NCI-H510A treated with DMSO at 0.1 percent for 48 hours (cell line): ENCODE measurements at regions not wholly inside any gene's neighbourhood (a gene's known extent, or its start where the extent isn't known, plus 50 kb on each side); places are given as distances from the start of the nearest gene placed in this dataset.

Experiments
- DNase-seq: peaks from one replicate; lab custom pipeline; 2025; lab: John Stamatoyannopoulos, UW

DNA sequence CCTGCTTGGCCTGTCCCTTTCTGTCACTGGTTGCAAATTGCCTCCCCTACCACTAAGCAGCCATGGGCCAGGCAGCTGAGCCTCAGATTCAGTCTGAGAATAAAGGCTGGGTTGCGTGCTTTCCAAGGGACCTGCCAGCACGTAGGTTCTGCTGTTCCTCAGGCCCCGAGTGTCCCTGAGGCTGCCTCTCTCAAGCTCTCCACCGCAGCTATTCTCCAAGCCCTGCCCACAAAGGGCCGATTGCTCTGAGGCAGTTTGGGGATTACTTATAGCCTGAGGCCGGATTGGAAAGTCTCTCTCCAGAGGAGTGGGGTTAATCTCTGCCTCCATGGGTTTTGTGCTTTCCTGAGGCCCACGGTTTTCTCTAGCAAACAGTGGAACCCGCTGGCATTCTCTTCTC, 590.7 kb downstream of the BCOR start:
- DNase-seq: no peak

DNA sequence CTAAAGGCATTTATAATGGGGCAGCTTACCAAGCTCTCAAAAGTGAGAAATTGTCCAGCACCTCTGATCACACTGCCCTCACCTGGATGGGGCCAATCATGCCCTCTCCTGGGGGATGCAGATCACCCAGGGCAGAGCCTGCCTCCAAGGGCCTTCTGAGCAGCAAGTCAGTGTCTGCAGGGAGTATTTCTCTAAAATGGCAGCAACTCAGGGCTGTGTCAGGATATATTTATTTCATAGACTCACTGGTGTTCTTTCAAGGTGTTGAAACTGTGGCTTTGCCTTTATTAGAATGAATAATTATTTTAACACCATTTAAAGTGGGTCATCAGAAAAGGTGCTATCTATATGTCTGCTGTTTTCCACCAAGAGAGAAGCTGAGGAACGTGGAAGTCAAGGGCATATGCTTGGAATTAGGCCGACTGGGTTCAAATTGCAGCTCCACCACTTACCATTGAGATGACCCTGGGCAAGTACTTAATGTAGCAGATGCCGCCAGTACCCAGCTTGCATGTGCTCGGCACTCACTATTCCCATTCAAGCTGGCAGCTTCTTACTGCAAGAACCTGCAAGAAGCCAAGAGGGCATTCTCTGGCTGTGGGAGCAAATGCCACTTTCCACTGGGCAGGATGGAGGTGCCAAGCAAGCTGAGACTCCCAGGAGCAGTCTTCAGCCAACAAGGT, 590.0 kb downstream of the BCOR start:
- DNase-seq: no peak

DNA sequence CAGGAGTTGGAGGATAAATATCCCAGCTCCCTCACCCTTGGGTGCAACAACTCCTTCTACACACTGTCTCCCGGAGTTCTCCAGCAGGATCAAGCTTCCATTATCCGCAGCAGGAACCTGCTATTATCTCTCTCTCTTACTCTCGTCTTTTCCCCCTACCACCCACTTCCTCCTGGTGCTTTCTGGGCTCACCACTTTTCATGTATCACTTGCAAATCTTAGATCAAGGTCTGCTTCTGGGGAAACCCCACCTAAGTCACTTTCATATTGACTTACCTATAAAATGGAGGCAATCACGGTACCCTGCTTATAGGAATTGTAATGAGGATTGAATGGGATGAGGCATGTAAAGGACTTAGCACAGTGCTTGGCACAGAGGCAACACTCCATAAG, 589.5 kb downstream of the BCOR start:
- DNase-seq: no peak

DNA sequence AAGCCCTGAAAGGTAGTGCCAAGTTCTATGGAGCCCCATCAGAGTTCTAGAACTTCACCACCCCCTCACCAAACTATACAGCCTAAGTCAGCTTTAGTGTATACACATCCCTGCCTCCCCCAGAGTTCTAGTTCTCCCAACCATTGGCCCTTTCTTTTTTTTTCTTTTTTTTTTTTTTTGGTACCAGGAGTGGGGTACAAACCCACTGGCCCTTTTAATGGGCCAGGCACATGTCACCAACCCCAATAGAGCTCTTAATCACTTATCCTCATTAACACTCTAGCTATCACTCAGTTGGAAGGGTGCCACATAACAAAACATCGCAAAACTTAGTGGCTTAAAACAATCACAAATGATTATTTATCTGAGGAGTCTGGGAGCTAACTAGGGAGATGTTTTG, 588.6 kb downstream of the BCOR start:
- DNase-seq: no peak

DNA sequence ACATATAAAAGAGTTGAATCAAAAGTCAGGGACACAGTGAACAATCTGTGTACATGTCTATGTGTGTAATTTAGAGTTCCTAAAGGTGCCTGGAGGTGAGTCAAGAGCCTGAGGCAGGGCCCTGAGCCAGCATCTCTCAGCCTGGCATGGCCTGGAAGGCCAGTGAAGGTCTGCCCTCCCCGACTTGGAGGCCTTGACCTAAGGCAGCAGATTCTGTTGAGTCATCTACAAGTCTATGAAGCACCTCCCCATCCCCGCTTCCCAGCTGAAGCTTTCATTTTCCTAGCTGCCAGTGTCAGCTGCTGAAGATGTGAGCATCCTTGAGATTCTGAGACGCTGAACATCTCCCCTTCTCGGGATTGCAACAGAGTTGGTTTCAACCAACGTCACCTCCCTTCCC, 583.9 kb downstream of the BCOR start:
- DNase-seq: no peak

DNA sequence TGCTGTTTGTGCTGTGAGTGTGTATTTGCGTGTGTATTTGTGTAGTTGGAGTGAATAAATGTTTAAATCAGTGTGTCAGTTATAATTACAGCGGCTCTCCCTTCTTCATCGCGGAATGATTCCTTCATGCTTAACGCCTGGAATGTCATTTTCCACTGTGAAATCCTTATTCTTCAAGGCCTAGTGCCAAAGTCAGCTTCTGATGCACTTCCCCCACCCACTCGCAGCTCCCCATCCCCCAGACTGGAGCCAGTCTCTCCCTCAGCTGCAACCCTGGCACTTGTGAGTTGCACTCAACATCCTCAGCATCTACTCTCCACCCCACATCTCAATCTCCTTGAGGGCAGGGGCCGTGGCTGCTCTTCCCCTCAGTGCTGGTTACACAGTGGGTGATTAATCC, 583.0 kb downstream of the BCOR start:
- no peak for DNase-seq

DNA sequence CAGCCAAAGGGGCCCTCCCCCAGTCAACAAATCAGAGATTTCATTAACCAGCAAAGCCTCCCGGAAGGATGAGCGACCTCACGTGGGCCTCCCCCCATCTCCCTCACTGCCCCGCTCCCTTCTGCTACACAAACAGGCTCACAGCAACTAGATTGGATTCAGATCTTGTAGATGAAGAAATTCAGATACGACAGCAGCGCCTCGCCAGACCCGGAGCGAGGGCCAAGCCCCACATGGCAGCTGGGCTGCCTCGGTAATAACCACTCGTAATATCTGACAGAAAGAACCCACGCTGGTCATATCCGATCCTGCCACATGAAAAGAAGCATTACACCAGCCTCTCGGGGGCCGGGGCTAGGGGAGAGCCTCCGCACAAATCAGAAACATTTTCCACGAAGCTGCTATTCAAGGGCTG, 581.3 kb downstream of the BCOR start:
- DNase-seq: no peak

DNA sequence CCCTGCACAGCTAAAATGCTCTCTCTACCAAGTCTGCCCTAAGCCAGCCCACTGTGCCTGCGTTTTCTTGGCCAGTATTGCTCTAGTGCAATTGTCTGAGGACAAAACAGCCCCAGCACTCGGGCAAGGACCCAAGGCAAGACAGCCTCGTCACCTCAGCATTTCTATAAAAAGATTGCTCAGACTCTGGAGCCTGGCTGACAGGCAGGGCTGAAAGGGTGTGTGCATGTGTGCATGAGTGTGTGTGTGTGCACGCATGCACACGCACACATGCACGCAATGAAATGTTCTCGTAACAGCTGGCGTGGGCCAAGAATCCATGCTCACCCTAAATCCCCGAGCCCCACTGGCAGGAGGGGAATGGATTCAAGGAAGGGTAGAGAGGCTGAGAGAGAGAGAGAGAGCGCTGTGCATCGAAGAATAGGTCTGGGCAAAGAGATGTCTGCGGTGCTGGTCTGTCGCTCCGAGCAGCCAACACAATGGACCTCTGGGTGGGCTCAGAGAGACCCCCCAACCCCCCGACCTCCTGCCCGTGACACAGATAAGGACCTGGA, 579.2 kb downstream of the BCOR start:
- no peak for DNase-seq

DNA sequence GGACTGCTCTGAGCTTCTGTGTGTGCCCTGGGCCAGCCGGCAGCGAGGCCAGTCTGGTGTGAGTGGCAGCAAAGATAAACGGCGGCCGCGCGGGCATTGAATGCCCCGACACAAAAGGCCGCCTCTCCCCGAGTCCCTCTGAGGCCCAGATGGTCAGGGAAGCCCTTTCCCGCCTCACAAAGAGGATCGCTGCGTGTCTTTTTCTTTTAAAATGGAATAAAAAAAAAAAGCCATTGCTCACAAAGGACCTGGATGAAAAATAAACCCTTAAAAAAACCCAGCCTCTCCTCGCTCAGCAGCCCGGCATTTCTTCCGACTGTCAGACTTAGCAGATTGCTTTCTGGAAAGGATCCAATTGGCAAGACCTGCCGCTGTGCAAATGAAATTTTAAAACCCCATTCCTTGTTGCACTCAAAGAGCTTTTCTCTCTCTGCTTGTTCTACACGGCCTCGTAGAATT, 578.7 kb downstream of the BCOR start:
- DNase-seq: peak; percentile 28

DNA sequence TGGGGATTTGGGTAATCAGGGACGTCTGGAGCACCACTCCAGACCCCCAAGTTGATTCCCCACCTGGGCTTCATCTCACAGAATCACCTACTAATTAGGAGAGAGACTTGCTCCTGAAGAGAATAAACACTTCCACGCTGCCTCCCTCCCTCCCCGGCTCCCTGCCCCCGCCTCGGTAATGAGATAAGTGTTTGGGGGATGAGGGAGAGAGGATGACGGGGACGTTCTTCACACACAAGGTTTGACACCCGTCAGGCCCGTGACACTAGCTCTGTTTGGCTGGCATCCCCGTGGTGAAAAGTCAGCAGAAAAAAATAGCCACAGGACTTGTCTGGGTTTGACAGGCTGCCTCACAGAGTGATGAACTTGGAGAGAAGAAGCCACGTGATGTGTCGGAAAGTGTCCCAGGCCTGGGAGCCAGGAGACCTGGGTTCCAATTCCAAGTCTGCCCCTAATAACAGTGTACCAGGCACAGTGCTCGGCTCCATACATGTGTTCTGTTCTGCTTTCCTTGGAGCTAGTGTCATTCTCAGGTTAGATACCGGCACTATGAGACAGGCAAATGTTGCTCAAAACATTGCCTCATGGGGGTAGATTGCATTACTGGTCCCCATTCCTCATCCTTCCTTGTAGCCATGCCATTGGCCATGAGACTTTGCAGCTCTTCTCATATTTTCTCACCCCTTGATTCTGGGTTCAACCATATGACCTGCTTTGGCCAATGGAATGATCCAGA, 578.0 kb downstream of the BCOR start:
- DNase-seq: no peak

DNA sequence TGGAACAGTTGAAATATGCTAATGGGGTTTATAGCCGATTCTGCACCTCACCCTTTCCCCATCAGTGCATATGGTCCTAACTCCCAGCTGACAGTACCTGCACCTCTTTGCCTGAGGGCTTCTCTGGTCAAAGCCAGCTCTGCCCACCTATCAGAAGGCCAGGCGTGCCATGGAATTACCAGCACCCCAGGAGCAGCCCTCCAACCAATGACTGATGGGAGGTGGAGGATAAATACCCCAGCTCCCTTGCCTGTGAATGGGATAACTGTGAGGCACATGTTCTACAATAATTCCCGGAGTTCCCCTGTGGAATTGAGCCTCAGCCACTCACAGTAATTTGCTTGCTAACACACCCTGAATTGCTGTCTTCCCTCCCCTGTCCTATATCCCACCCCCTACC, 572.0 kb downstream of the BCOR start:
- no peak for DNase-seq

DNA sequence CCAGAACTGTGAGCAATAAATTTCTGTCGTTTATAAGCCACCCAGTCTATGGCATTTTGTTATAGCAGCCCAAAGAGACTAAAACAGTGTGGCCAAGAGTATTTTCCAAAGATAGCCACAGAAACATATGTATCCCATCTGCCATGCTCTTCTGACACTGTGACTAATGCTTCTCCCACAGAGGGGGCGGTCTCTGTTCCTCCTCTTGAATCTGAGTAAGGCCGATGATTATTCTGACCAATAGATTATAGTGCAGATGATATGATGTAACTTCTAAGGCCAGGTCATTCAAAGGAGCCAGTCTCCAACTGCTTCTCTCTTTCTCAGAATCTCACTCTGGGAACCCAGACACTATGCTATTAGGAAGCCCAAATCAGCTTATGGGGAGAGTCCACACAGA, 570.7 kb downstream of the BCOR start:
- DNase-seq: no peak

DNA sequence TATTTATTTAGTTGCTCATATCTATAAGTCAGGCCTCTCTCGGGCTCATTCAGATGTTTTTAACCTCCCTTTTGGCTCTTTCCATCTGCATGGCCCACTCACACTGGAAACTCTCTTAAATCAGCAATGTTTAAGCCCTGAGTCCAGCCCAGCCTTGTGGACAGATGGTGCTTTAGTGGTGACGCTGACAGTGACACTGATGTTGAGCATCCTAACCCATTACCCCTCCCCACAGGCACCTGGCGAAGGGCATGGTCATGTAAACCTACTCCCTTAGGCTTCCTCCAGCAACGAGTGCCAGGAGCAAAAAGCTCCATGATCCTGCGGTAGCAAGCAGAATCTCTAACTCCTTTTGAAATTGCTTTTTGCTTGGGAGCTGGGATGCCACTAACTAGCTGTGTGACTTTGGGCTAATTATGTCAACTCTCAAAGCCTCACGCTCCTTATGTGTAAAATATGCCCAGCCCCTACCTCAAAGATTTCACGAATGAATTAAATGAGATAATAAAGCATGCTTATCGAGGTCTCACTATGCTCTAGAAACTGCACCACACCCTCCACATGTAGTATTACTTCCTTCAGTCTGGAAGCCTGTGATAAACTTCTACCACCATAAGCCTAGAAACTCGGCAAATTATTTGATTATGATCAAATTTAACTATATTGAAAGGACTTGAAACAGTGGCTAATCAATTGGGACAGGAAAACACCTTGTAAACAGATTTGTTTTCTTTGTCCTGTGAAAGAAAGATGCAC, 569.4 kb downstream of the BCOR start:
- no peak for DNase-seq

DNA sequence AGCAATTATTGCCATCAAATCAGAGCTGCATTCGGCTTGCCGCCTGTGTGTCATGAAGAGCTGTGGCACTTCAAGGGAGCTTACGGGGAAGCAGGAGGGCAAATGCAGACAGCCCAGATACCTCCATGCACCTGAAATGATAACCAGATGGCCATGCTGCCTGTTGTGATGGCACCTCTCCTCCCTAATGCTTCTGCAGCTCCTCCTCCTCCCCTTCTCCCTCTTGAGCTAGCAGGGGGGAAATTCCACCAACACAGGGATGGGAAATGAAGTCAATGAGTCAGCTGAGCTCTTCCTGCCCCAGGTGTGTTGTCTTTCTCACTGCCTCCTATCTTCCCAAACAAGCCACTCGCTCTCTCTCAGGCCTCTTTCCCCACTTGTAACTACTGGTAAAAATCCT, 565.0 kb downstream of the BCOR start:
- peak; percentile 2 for DNase-seq

DNA sequence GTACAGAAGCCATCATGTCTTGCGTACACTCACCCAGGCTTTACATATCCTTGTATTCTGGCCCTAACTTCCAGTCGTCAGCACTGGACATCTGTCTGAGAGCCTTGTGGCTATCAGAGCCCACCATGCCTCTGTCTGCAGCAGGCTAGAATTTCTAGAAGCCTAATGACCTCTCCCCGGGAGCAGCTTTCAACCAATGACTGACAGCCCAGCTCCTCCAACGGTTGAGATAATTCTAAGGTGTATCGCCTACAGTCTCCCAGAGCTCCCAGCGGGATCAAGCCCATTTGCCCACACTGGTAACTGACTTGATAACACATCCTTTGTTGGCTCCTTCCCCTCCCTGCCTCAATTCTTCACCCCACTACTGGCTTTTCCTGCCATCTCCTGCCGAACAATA, 562.8 kb downstream of the BCOR start:
- no peak for DNase-seq

DNA sequence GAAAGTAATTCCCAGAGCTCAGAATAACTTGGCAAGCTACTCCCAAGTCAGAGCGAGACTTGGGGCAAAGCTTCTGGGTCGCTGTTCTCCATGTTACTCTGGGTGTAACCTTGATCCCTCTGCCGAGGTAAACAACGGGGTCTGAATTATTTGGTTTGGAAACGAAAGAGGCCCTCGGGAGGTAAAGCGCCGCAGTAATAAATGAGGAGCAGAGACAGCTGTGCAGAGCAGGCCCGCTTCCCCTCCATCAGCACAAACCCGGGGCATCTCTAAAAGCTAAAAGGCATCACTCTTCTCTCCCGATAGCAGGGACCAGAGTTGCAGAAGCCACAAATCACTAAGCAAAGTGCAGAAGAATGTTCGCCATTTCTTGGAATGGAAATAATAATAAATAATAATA, 561.5 kb downstream of the BCOR start:
- DNase-seq: no peak

DNA sequence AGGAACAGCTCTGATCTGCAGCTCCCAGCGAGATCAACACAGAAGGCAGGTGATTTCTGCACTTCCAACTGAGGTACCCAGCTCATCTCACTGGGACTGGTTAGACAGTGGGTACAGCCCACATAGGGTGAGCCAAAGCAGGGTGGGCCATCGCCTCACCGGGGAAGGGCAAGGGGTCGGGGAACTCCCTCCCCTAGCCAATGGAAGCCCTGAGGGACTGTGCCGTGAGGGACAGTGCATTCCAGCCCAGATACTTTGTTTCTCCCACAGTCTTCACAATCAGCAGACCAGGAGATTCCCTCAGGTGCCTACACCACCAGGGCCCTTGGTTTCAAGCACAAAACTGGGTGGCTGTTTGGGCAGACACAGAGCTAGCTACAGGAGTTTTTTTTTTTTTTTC, 555.9 kb downstream of the BCOR start:
- no peak for DNase-seq

DNA sequence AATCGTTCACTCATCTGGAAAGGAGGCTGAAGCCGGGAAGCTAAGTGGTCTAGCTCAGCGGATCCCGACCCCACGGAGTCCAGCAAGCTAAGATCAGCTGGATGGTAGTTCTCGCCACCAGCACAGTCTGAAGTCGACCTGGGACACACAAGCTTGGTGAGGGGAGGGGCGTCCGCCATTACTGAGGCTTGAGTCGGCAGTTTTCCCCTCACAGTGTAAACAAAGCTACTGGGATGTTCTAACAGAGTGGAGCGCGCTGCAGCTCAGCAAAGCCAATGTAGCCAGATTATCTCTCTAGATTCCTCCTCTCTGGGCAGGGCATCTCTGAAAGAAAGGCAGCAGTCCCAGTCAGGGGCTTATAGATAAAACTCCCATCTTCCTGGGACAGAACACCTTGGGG, 555.4 kb downstream of the BCOR start:
- no peak for DNase-seq

DNA sequence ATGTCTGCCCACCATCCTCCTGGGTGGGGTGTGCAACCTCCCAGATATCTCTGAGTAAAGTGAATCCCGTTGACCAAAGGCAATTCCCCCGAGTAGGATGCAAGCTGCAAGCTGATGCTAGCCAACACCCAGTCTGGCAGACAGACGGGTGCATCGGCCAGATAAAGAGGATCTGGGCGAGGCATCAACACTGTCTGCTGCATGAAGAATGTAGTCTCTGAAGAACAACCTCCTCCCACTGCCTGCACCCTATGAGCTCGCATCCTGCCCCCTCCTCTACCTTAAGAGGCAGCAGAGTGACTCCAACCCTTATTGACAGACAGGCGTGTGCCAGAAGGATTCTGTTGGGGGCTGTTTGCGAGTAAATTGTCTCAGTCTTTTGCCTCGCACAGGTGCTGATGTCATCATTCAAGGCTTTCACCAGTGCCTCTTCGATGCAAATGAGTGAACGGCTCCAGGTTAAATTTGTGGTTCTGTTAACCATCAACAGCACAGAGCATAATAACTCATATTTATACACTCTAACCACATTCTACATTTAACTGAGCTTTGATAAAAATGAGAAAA, 546.9 kb downstream of the BCOR start:
- no peak for DNase-seq

DNA sequence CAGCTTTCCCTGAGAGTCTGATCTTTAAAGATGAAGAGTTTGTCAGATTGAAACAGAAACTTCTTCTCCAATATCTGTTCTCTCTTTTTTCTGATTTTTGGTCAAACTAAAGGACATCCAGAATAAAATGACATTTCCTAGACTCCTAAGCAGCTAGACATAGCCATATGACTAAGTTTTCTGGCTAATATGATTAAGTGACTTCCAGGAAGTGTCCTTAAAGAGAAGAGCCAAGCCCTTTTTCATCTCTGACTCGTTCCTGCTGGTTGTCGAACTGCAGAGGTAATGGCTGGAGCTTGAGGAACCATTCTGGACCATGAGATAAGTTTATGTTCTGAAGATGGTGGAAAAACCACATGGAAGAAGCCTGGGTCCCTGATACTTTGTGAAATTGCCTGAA, 546.0 kb downstream of the BCOR start:
- DNase-seq: no peak

DNA sequence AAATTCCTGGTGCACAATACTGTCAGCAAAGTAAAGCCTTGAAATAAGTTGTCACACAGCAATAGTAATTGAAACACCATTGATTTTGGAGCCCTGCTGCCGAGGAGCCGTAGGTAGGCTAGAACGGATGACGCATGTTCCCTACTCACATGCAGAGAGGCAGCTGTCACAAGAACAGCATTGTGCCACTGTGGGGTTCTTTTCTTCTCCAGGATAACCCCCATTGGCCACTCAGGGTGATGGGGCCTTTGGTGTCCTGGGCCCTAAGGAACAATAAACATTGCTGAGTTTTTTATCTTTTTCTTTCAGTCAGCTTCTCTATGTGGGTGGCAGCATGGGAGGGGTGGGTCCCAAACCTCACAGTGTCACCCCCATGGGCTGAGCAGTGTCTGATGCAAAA, 542.3 kb downstream of the BCOR start:
- DNase-seq: no peak

DNA sequence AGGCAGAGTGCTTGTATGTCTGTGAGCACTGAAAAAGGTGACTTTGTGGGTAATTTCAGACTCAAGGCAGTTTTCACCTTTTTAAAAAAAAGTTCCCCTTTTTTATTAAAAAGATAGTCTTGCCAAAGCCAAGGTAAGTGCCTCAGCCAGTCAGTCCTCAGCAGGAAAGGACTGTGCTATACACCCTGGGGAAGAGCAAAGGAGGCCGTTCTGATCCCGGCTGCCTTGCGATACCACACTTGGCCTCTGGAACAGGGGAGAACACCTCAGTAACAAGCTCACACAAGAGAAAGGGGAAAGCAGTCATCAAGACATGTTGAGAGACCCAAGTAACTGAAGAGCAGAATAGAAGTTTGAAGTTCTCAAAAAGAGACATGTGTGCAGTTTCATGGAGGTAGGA, 541.7 kb downstream of the BCOR start:
- DNase-seq: no peak

DNA sequence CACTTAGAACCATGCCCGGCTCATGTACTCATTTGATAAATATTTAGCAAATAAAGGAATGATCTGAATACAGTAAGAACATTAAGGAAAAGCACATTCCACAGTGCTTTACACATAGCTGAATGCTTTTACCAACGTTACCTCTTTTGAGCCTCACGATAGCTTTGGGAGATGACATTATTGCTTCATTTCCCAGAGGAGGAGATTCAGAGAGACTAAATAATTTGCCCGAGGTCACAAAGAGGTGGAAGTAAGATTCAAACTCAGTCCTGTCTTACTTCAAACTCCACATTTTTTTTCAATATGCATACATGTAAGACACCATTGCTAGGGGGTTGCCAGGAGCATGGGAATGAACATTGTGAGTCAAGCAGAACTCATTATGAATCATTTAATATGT, 538.5 kb downstream of the BCOR start:
- DNase-seq: no peak
